Endothelial cell of umbilical vein (primary cell): ENCODE measurements at regions not wholly inside any gene's neighbourhood (a gene's known extent, or its start where the extent isn't known, plus 50 kb on each side); places are given as distances from the start of the nearest gene placed in this dataset.

Source experiments
- BruUV-seq: library from RNA; stranded (reverse); fragments of 400-500 nt; replicated peaks from 2 replicates; lab custom pipeline; 2021; lab: Mats Ljungman, UMichigan
- CTCF ChIA-PET: fragments of 300-600, 350-600 bp; sonication (Branson Sonifier 250); formaldehyde crosslinking; loops from one replicate; lab custom pipeline; 2021; ENCODE audit warnings: antibody characterized with exemption, inconsistent platforms; lab: Charles Lee
- POLR2A ChIA-PET: fragments of 300-600, 350-600 bp; sonication (Branson Sonifier 250); formaldehyde crosslinking; loops from one replicate; lab custom pipeline; 2021; ENCODE audit warnings: antibody characterized with exemption, inconsistent platforms; lab: Charles Lee
- DNase-seq: peaks from one replicate; pipeline ENCODE4 v3.0.0-alpha.2; 2011; ENCODE audit warnings: low read depth, low spot score
- FAIRE-seq: peaks from 2 replicates; lab custom pipeline; 2011; peaks lifted over from hg19 to GRCh38; lab: Jason Lieb, UNC
- H2AFZ ChIP-seq: 2 replicates; pipeline ENCODE4 v1.6.0; 2012; ENCODE audit warnings: low read depth, low read length, control low read depth, inconsistent platforms
- H3K27ac ChIP-seq: 2 replicates; pipeline ENCODE4 v1.5.1; 2011; ENCODE audit warnings: low read depth, mild to moderate bottlenecking, control low read depth, low read length, moderate library complexity; ENCODE audit not compliant: insufficient read depth
- H3K27me3 ChIP-seq, 2 experiments: 2 replicates each; pipeline versions ENCODE4 v1.6.0 to v1.6.1; 2011; ENCODE audit warnings: low read length in 2 of 2, mixed read lengths in 1 of 2; ENCODE audit not compliant: control insufficient read depth in 2 of 2, insufficient read depth in 2 of 2
- H3K36me3 ChIP-seq, 2 experiments: 2 replicates in 1 of 2; 3 replicates in 1 of 2; pipeline ENCODE4 v1.5.1; 2011; ENCODE audit warnings: low read length in 2 of 2, mild to moderate bottlenecking in 1 of 2, moderate library complexity in 1 of 2; ENCODE audit not compliant: control insufficient read depth in 2 of 2, insufficient read depth in 2 of 2; ENCODE audit errors: extremely low read depth in 1 of 2
- H3K4me1 ChIP-seq: 3 replicates; pipeline ENCODE4 v1.5.1; 2011; ENCODE audit warnings: mild to moderate bottlenecking, low read length; ENCODE audit not compliant: control insufficient read depth, insufficient read depth; ENCODE audit errors: extremely low read depth
- H3K4me2 ChIP-seq: 2 replicates; pipeline ENCODE4 v1.6.1; 2011; ENCODE audit warnings: low read length, control low read depth, mixed read lengths; ENCODE audit not compliant: insufficient read depth
- H3K4me3 ChIP-seq, 3 experiments: fragments of 200-600 bp in 1 of 3; sonication (generic), shearing (Covaris generic) in 1 of 3; replicated peaks in 1 of 3; 2 replicates each; pipeline ENCODE4 v1.5.1; 2011 to 2016; ENCODE audit warnings: control low read depth in 3 of 3, low read length in 3 of 3, mild to moderate bottlenecking in 2 of 3, inconsistent platforms in 1 of 3, low read depth in 1 of 3, moderate library complexity in 1 of 3; ENCODE audit not compliant: insufficient read depth in 1 of 3
- H3K79me2 ChIP-seq: 2 replicates; pipeline ENCODE4 v1.6.0; 2012; ENCODE audit warnings: low read length, inconsistent platforms; ENCODE audit not compliant: control insufficient read depth, insufficient read depth
- H3K9ac ChIP-seq: replicated peaks from 2 replicates; pipeline ENCODE3; 2011; ENCODE audit warnings: low read length, control low read depth; ENCODE audit not compliant: insufficient read depth; ENCODE audit errors: extremely low read depth
- H3K9me1 ChIP-seq: replicated peaks from 3 replicates; pipeline ENCODE4 v1.6.0; 2011; ENCODE audit warnings: mild to moderate bottlenecking, low read length; ENCODE audit not compliant: control insufficient read depth, insufficient read depth; ENCODE audit errors: extremely low read depth
- H3K9me3 ChIP-seq: replicated peaks from 2 replicates; pipeline ENCODE4 v1.5.1; 2012; ENCODE audit warnings: low read length, inconsistent platforms; ENCODE audit not compliant: control insufficient read depth, insufficient read depth
- H4K20me1 ChIP-seq: replicated peaks from 2 replicates; pipeline ENCODE3; 2011; ENCODE audit warnings: mild to moderate bottlenecking, low read length; ENCODE audit not compliant: control insufficient read depth, insufficient read depth; ENCODE audit errors: extremely low read depth
- EZH2 ChIP-seq: IDR thresholded peaks from 2 replicates; pipeline ENCODE4 v1.6.1; 2012; ENCODE audit warnings: borderline replicate concordance, low read depth, mild to moderate bottlenecking, moderate library complexity, low read length, inconsistent platforms; ENCODE audit not compliant: severe bottlenecking
- FOS ChIP-seq: IDR thresholded peaks from 2 replicates; pipeline ENCODE4 v1.6.1; 2011; ENCODE audit warnings: mild to moderate bottlenecking, low read length, moderate library complexity, borderline replicate concordance; ENCODE audit not compliant: insufficient read depth
- GATA2 ChIP-seq: IDR thresholded peaks from 2 replicates; pipeline ENCODE4 v1.7.0; 2011; ENCODE audit warnings: low read depth, mild to moderate bottlenecking, moderate library complexity, mixed read lengths, low read length; ENCODE audit not compliant: insufficient read length, insufficient read depth
- JUN ChIP-seq: IDR thresholded peaks from 2 replicates; pipeline ENCODE4 v1.6.1; 2011; ENCODE audit warnings: borderline replicate concordance, low read depth; ENCODE audit not compliant: insufficient read length, insufficient read depth
- MYC ChIP-seq: IDR thresholded peaks from one replicate; pipeline ENCODE4 v1.6.1; 2011; ENCODE audit warnings: mild to moderate bottlenecking, low read depth, low read length
- POLR2A ChIP-seq: IDR thresholded peaks from 2 replicates; pipeline ENCODE4 v1.6.1; 2012; ENCODE audit warnings: low read depth, mild to moderate bottlenecking, control low read depth, low read length
- POLR2AphosphoS5 ChIP-seq: IDR thresholded peaks from 2 replicates; pipeline ENCODE4 v1.6.1; 2012; ENCODE audit warnings: low read depth, mild to moderate bottlenecking, control low read depth, low read length, moderate library complexity; ENCODE audit not compliant: insufficient read depth
- dilution Hi-C: fragments of 300-500 bp; cut with MboI; formaldehyde crosslinking; loops from one replicate; pipeline ENCODE4 v1.15.0; 2019; ENCODE audit warnings: low sequenced_read_pairs; ENCODE audit not compliant: extremely low pct_ligation_motif_present
- intact Hi-C: fragments of 100-400 bp; cut with micrococcal nuclease; formaldehyde crosslinking; loops from one replicate; pipeline ENCODE4 v1.10.0; 2022
- TF ChIP-seq, protein P1 (sequence below), 2 donors: IDR thresholded peaks; 1 replicate in 1 of 2; 2 replicates in 1 of 2; pipeline ENCODE4 v1.5.1; 2011; ENCODE audit warnings: low read length in 2 of 2, mild to moderate bottlenecking in 2 of 2, moderate library complexity in 2 of 2, control low read depth in 1 of 2, inconsistent platforms in 1 of 2, low read depth in 1 of 2; ENCODE audit not compliant: insufficient read depth in 1 of 2; ENCODE audit errors: extremely low read depth in 1 of 2
- TF ChIP-seq, protein P2 (sequence below): IDR thresholded peaks from 2 replicates; pipeline ENCODE4 v1.6.1; 2011; ENCODE audit not compliant: insufficient read depth, insufficient read length

DNA sequence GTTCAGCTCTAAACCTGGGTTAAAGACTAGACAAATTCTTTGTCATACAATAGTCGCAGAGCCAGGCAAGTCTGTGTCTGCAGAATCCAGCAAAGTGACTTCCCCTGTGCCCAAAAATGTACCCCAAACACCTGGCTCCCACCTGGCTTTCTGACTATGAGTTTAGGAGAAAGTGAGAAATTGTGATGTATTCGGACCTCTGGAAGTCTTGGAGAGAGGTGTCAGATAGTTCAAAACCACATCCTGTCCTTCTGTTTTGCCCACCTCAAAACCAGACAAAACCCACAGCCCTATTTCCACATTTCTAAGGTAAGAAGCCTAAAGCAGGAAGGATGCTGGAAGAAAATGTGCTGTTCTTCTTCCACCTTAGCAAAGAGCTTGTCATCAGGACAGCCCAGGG is 63.8 kb upstream of the CLMP start:
- FAIRE-seq: no peak
- Histone ChIP-seq H3K4me3 (no peak overlapping the region), H3K9ac (no peak overlapping the region), H3K4me1 (no peaks in the 10 kb centered on the region), H3K36me3 (no peaks in the 10 kb centered on the region), H4K20me1 (no peaks in the 10 kb centered on the region), H3K27ac (no peak overlapping the region), H2AFZ (no peak overlapping the region), H3K79me2 (no peaks in the 10 kb centered on the region), H3K9me1 (no peaks in the 10 kb centered on the region), H3K27me3 (peaks cover 0 to 3% of the 10 kb centered on the region in 2 experiments), H3K4me2 (no peak overlapping the region), H3K9me3 (no peaks in the 10 kb centered on the region)
- dilution Hi-C loops: loop anchor here (25.0 kb wide), 1 partner anchor 147 kb away; no protein-coding TSS in a partner anchor
- TF ChIP-seq JUN (no peak), POLR2AphosphoS5 (no peak), FOS (no peak), POLR2A (no peak), EZH2 (no peak), GATA2 (no peak), MYC (no peak)
- TF ChIP-seq, protein P1, sequence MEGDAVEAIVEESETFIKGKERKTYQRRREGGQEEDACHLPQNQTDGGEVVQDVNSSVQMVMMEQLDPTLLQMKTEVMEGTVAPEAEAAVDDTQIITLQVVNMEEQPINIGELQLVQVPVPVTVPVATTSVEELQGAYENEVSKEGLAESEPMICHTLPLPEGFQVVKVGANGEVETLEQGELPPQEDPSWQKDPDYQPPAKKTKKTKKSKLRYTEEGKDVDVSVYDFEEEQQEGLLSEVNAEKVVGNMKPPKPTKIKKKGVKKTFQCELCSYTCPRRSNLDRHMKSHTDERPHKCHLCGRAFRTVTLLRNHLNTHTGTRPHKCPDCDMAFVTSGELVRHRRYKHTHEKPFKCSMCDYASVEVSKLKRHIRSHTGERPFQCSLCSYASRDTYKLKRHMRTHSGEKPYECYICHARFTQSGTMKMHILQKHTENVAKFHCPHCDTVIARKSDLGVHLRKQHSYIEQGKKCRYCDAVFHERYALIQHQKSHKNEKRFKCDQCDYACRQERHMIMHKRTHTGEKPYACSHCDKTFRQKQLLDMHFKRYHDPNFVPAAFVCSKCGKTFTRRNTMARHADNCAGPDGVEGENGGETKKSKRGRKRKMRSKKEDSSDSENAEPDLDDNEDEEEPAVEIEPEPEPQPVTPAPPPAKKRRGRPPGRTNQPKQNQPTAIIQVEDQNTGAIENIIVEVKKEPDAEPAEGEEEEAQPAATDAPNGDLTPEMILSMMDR (IDR thresholded peaks at IDR 0.05; ENCODE audit: extremely low read depth in 1 of 2, insufficient read depth in 1 of 2, low read depth in 1 of 2, low read length in 2 of 2): no peak
- TF ChIP-seq, protein P2, sequence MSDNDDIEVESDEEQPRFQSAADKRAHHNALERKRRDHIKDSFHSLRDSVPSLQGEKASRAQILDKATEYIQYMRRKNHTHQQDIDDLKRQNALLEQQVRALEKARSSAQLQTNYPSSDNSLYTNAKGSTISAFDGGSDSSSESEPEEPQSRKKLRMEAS: no peak
- no TSS peak for BruUV-seq
- CTCF ChIA-PET: interaction anchor here (1.5 to 5.1 kb wide), 4 partner anchors 12 to 220 kb away, joined by 4 to 33 read pairs (median 16); no protein-coding TSS in a partner anchor
- DNase-seq: no peak
- POLR2A ChIA-PET: no interaction called here
- intact Hi-C loops: no loop called here
